ENCODE measurements at regions not wholly inside any gene's neighbourhood (a gene's known extent, or its start where the extent isn't known, plus 50 kb on each side); places are given as distances from the start of the nearest gene placed in this dataset.
"Not testable (repeated sequence)": the region's sequence is repeated elsewhere in the genome, so short reads cannot be mapped to it uniquely, and the experiment has no call there.

- not testable (repeated sequence) for H3K27me3 ChIP-seq (ENCODE audit: control insufficient read depth, insufficient read depth, low read length); H3K4me3 ChIP-seq (ENCODE audit: low read length); H3K27ac ChIP-seq (ENCODE audit: low read length); H3K36me3 ChIP-seq (ENCODE audit: control insufficient read depth, insufficient read depth, low read length); H3K4me1 ChIP-seq (ENCODE audit: control insufficient read depth, insufficient read depth, low read length); DNase-seq
- H3K9me3 ChIP-seq (ENCODE audit: control insufficient read depth, low read depth, low read length) = peaks cover 18% of the 10 kb centered on the region
- WGBS (ENCODE audit: insufficient coverage, low lambda C conversion rate) = no CpG with 5 or more reads among the region's 14 CpGs
These were observed 154.3 kb downstream of the TMEM121 start for GRCh38 chr14:105680736-105681098.

GRCh38 chr14:105681606-105682185, 155.3 kb downstream of the TMEM121 start:
- not testable (repeated sequence) for DNase-seq; H3K27me3 ChIP-seq (ENCODE audit: control insufficient read depth, insufficient read depth, low read length); H3K27ac ChIP-seq (ENCODE audit: low read length); H3K36me3 ChIP-seq (ENCODE audit: control insufficient read depth, insufficient read depth, low read length); H3K4me3 ChIP-seq (ENCODE audit: low read length); H3K4me1 ChIP-seq (ENCODE audit: control insufficient read depth, insufficient read depth, low read length)
- H3K9me3 ChIP-seq (ENCODE audit: control insufficient read depth, low read depth, low read length) = peaks cover 21% of the 10 kb centered on the region
- WGBS (ENCODE audit: insufficient coverage, low lambda C conversion rate) = no CpG with 5 or more reads among the region's 26 CpGs

- not testable (repeated sequence) for H3K4me1 ChIP-seq (ENCODE audit: control insufficient read depth, insufficient read depth, low read length); H3K4me3 ChIP-seq (ENCODE audit: low read length); H3K27me3 ChIP-seq (ENCODE audit: control insufficient read depth, insufficient read depth, low read length); H3K36me3 ChIP-seq (ENCODE audit: control insufficient read depth, insufficient read depth, low read length); DNase-seq; H3K27ac ChIP-seq (ENCODE audit: low read length)
- no CpG with 5 or more reads among the region's 15 CpGs for WGBS (ENCODE audit: insufficient coverage, low lambda C conversion rate)
- H3K9me3 ChIP-seq (ENCODE audit: control insufficient read depth, low read depth, low read length) = peaks cover 26% of the 10 kb centered on the region
These were observed 156.1 kb downstream of the TMEM121 start for GRCh38 chr14:105682442-105682841.

- Histone ChIP-seq H3K27ac (ENCODE audit: low read length) (no peak overlapping the region), H3K27me3 (ENCODE audit: control insufficient read depth, insufficient read depth, low read length) (no peaks in the 10 kb centered on the region), H3K4me3 (ENCODE audit: low read length) (no peak overlapping the region), H3K36me3 (ENCODE audit: control insufficient read depth, insufficient read depth, low read length) (no peaks in the 10 kb centered on the region), H3K9me3 (ENCODE audit: control insufficient read depth, low read depth, low read length) (peaks cover 31% of the 10 kb centered on the region), H3K4me1 (ENCODE audit: control insufficient read depth, insufficient read depth, low read length) (no peaks in the 10 kb centered on the region)
- no peak for DNase-seq
- WGBS (ENCODE audit: insufficient coverage, low lambda C conversion rate) = no CpG with 5 or more reads among the region's 5 CpGs
These were observed 156.7 kb downstream of the TMEM121 start for GRCh38 chr14:105682956-105683570.

- WGBS (ENCODE audit: insufficient coverage, low lambda C conversion rate) = no CpG with 5 or more reads among the region's 14 CpGs
- peaks cover 36% of the 10 kb centered on the region for H3K9me3 ChIP-seq (ENCODE audit: control insufficient read depth, low read depth, low read length)
- not testable (repeated sequence) for H3K27me3 ChIP-seq (ENCODE audit: control insufficient read depth, insufficient read depth, low read length); H3K4me1 ChIP-seq (ENCODE audit: control insufficient read depth, insufficient read depth, low read length); DNase-seq; H3K36me3 ChIP-seq (ENCODE audit: control insufficient read depth, insufficient read depth, low read length); H3K4me3 ChIP-seq (ENCODE audit: low read length); H3K27ac ChIP-seq (ENCODE audit: low read length)
These were observed 157.7 kb downstream of the TMEM121 start for GRCh38 chr14:105684056-105684455.

- no CpG with 5 or more reads among the region's 8 CpGs for WGBS (ENCODE audit: insufficient coverage, low lambda C conversion rate)
- peaks cover 40% of the 10 kb centered on the region for H3K9me3 ChIP-seq (ENCODE audit: control insufficient read depth, low read depth, low read length)
- not testable (repeated sequence) for H3K4me1 ChIP-seq (ENCODE audit: control insufficient read depth, insufficient read depth, low read length); H3K27me3 ChIP-seq (ENCODE audit: control insufficient read depth, insufficient read depth, low read length); H3K36me3 ChIP-seq (ENCODE audit: control insufficient read depth, insufficient read depth, low read length); H3K27ac ChIP-seq (ENCODE audit: low read length); DNase-seq; H3K4me3 ChIP-seq (ENCODE audit: low read length)
These were observed 158.2 kb downstream of the TMEM121 start for GRCh38 chr14:105684597-105684996.

- Histone ChIP-seq H3K4me3 (ENCODE audit: low read length) (no peak overlapping the region), H3K4me1 (ENCODE audit: control insufficient read depth, insufficient read depth, low read length) (no peaks in the 10 kb centered on the region), H3K36me3 (ENCODE audit: control insufficient read depth, insufficient read depth, low read length) (no peaks in the 10 kb centered on the region), H3K9me3 (ENCODE audit: control insufficient read depth, low read depth, low read length) (peaks cover 44% of the 10 kb centered on the region), H3K27ac (ENCODE audit: low read length) (no peak overlapping the region), H3K27me3 (ENCODE audit: control insufficient read depth, insufficient read depth, low read length) (no peaks in the 10 kb centered on the region)
- no CpG with 5 or more reads among the region's 2 CpGs for WGBS (ENCODE audit: insufficient coverage, low lambda C conversion rate)
- DNase-seq = no peak
These were observed 158.6 kb downstream of the TMEM121 start for GRCh38 chr14:105685003-105685402.

GRCh38 chr14:105685605-105686004, 159.2 kb downstream of the TMEM121 start:
- not testable (repeated sequence) for H3K27ac ChIP-seq (ENCODE audit: low read length); H3K27me3 ChIP-seq (ENCODE audit: control insufficient read depth, insufficient read depth, low read length); H3K4me1 ChIP-seq (ENCODE audit: control insufficient read depth, insufficient read depth, low read length); H3K4me3 ChIP-seq (ENCODE audit: low read length); DNase-seq; H3K36me3 ChIP-seq (ENCODE audit: control insufficient read depth, insufficient read depth, low read length)
- H3K9me3 ChIP-seq (ENCODE audit: control insufficient read depth, low read depth, low read length) = peaks cover 50% of the 10 kb centered on the region
- WGBS (ENCODE audit: insufficient coverage, low lambda C conversion rate) = no CpG with 5 or more reads among the region's 8 CpGs

GRCh38 chr14:105686050-105686449, 159.7 kb downstream of the TMEM121 start:
- WGBS (ENCODE audit: insufficient coverage, low lambda C conversion rate) = no CpG with 5 or more reads among the region's 7 CpGs
- H3K27ac ChIP-seq (ENCODE audit: low read length); DNase-seq; H3K4me1 ChIP-seq (ENCODE audit: control insufficient read depth, insufficient read depth, low read length); H3K27me3 ChIP-seq (ENCODE audit: control insufficient read depth, insufficient read depth, low read length); H3K36me3 ChIP-seq (ENCODE audit: control insufficient read depth, insufficient read depth, low read length); H3K4me3 ChIP-seq (ENCODE audit: low read length): not testable (repeated sequence)
- peaks cover 55% of the 10 kb centered on the region for H3K9me3 ChIP-seq (ENCODE audit: control insufficient read depth, low read depth, low read length)

GRCh38 chr14:105686462-105687170, 160.2 kb downstream of the TMEM121 start:
- not testable (repeated sequence) for H3K27me3 ChIP-seq (ENCODE audit: control insufficient read depth, insufficient read depth, low read length); DNase-seq; H3K4me1 ChIP-seq (ENCODE audit: control insufficient read depth, insufficient read depth, low read length); H3K36me3 ChIP-seq (ENCODE audit: control insufficient read depth, insufficient read depth, low read length); H3K27ac ChIP-seq (ENCODE audit: low read length); H3K4me3 ChIP-seq (ENCODE audit: low read length)
- WGBS (ENCODE audit: insufficient coverage, low lambda C conversion rate) = no CpG with 5 or more reads among the region's 34 CpGs
- peaks cover 59% of the 10 kb centered on the region for H3K9me3 ChIP-seq (ENCODE audit: control insufficient read depth, low read depth, low read length)

Data from large intestine (tissue), 3 donors.